SK-N-MC (cell line): ENCODE measurements at regions not wholly inside any gene's neighbourhood (a gene's known extent, or its start where the extent isn't known, plus 50 kb on each side); places are given as distances from the start of the nearest gene placed in this dataset.

Experiments used
- FOXP2 ChIP-seq: optimal IDR thresholded peaks from 2 replicates; pipeline ENCODE3; 2011; ENCODE audit warnings: mild to moderate bottlenecking, moderate library complexity; ENCODE audit not compliant: insufficient read depth; ENCODE audit errors: extremely low read length, control extremely low read depth
- POLR2AphosphoS5 ChIP-seq: IDR thresholded peaks from 2 replicates; pipeline ENCODE4 v1.6.1; 2012; ENCODE audit warnings: mild to moderate bottlenecking, low read depth, low read length, borderline replicate concordance

DNA sequence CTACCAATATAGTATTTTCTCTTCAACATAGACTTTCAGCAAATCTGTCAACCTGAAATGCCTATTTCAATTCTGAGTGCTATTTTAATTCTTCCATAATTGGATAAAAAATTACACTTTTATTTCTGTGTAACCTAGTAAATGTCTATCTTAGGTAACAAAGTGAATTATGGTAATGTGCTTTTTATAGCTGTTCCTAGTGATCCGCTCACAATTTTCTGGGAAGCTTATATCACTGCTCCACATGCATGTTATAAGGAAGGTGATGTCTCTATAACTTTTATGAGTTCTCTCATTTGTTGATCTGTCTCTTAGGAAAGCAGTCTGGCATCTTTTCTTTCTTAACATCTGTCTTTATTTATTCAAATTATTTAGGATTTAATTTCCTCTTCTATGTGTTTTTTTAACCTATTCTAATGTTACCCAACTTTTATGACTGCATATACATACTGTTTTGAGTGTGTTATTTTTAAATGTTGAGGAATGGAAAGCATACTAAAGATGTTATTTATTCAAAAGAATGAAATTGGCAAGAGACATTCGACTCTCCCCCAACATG, 777.1 kb upstream of the MDGA2 start:
- TF ChIP-seq FOXP2, result no peak
- TF ChIP-seq POLR2AphosphoS5, result no peak
